Endothelial cell of umbilical vein (primary cell): ENCODE measurements at regions not wholly inside any gene's neighbourhood (a gene's known extent, or its start where the extent isn't known, plus 50 kb on each side); places are given as distances from the start of the nearest gene placed in this dataset.

Experiments used
- BruUV-seq: library from RNA; stranded (reverse); fragments of 400-500 nt; replicated peaks from 2 replicates; lab custom pipeline; 2021; lab: Mats Ljungman, UMichigan
- CTCF ChIA-PET: fragments of 300-600, 350-600 bp; sonication (Branson Sonifier 250); formaldehyde crosslinking; loops from one replicate; lab custom pipeline; 2021; ENCODE audit warnings: antibody characterized with exemption, inconsistent platforms; lab: Charles Lee
- POLR2A ChIA-PET: fragments of 300-600, 350-600 bp; sonication (Branson Sonifier 250); formaldehyde crosslinking; loops from one replicate; lab custom pipeline; 2021; ENCODE audit warnings: antibody characterized with exemption, inconsistent platforms; lab: Charles Lee
- DNase-seq: peaks from one replicate; pipeline ENCODE4 v3.0.0-alpha.2; 2011; ENCODE audit warnings: low read depth, low spot score
- FAIRE-seq: peaks from 2 replicates; lab custom pipeline; 2011; peaks lifted over from hg19 to GRCh38; lab: Jason Lieb, UNC
- H2AFZ ChIP-seq: 2 replicates; pipeline ENCODE4 v1.6.0; 2012; ENCODE audit warnings: low read depth, low read length, control low read depth, inconsistent platforms
- H3K27ac ChIP-seq: 2 replicates; pipeline ENCODE4 v1.5.1; 2011; ENCODE audit warnings: low read depth, mild to moderate bottlenecking, control low read depth, low read length, moderate library complexity; ENCODE audit not compliant: insufficient read depth
- H3K27me3 ChIP-seq, 2 experiments: 2 replicates each; pipeline versions ENCODE4 v1.6.0 to v1.6.1; 2011; ENCODE audit warnings: low read length in 2 of 2, mixed read lengths in 1 of 2; ENCODE audit not compliant: control insufficient read depth in 2 of 2, insufficient read depth in 2 of 2
- H3K36me3 ChIP-seq, 2 experiments: 2 replicates in 1 of 2; 3 replicates in 1 of 2; pipeline ENCODE4 v1.5.1; 2011; ENCODE audit warnings: low read length in 2 of 2, mild to moderate bottlenecking in 1 of 2, moderate library complexity in 1 of 2; ENCODE audit not compliant: control insufficient read depth in 2 of 2, insufficient read depth in 2 of 2; ENCODE audit errors: extremely low read depth in 1 of 2
- H3K4me1 ChIP-seq: 3 replicates; pipeline ENCODE4 v1.5.1; 2011; ENCODE audit warnings: mild to moderate bottlenecking, low read length; ENCODE audit not compliant: control insufficient read depth, insufficient read depth; ENCODE audit errors: extremely low read depth
- H3K4me2 ChIP-seq: 2 replicates; pipeline ENCODE4 v1.6.1; 2011; ENCODE audit warnings: low read length, control low read depth, mixed read lengths; ENCODE audit not compliant: insufficient read depth
- H3K4me3 ChIP-seq, 3 experiments: fragments of 200-600 bp in 1 of 3; sonication (generic), shearing (Covaris generic) in 1 of 3; replicated peaks in 1 of 3; 2 replicates each; pipeline ENCODE4 v1.5.1; 2011 to 2016; ENCODE audit warnings: control low read depth in 3 of 3, low read length in 3 of 3, mild to moderate bottlenecking in 2 of 3, inconsistent platforms in 1 of 3, low read depth in 1 of 3, moderate library complexity in 1 of 3; ENCODE audit not compliant: insufficient read depth in 1 of 3
- H3K79me2 ChIP-seq: 2 replicates; pipeline ENCODE4 v1.6.0; 2012; ENCODE audit warnings: low read length, inconsistent platforms; ENCODE audit not compliant: control insufficient read depth, insufficient read depth
- H3K9ac ChIP-seq: replicated peaks from 2 replicates; pipeline ENCODE3; 2011; ENCODE audit warnings: low read length, control low read depth; ENCODE audit not compliant: insufficient read depth; ENCODE audit errors: extremely low read depth
- H3K9me1 ChIP-seq: replicated peaks from 3 replicates; pipeline ENCODE4 v1.6.0; 2011; ENCODE audit warnings: mild to moderate bottlenecking, low read length; ENCODE audit not compliant: control insufficient read depth, insufficient read depth; ENCODE audit errors: extremely low read depth
- H3K9me3 ChIP-seq: replicated peaks from 2 replicates; pipeline ENCODE4 v1.5.1; 2012; ENCODE audit warnings: low read length, inconsistent platforms; ENCODE audit not compliant: control insufficient read depth, insufficient read depth
- H4K20me1 ChIP-seq: replicated peaks from 2 replicates; pipeline ENCODE3; 2011; ENCODE audit warnings: mild to moderate bottlenecking, low read length; ENCODE audit not compliant: control insufficient read depth, insufficient read depth; ENCODE audit errors: extremely low read depth
- CTCF ChIP-seq, 2 donors: IDR thresholded peaks; 1 replicate in 1 of 2; 2 replicates in 1 of 2; pipeline ENCODE4 v1.5.1; 2011; ENCODE audit warnings: low read length in 2 of 2, mild to moderate bottlenecking in 2 of 2, moderate library complexity in 2 of 2, control low read depth in 1 of 2, inconsistent platforms in 1 of 2, low read depth in 1 of 2; ENCODE audit not compliant: insufficient read depth in 1 of 2; ENCODE audit errors: extremely low read depth in 1 of 2
- FOS ChIP-seq: IDR thresholded peaks from 2 replicates; pipeline ENCODE4 v1.6.1; 2011; ENCODE audit warnings: mild to moderate bottlenecking, low read length, moderate library complexity, borderline replicate concordance; ENCODE audit not compliant: insufficient read depth
- GATA2 ChIP-seq: IDR thresholded peaks from 2 replicates; pipeline ENCODE4 v1.7.0; 2011; ENCODE audit warnings: low read depth, mild to moderate bottlenecking, moderate library complexity, mixed read lengths, low read length; ENCODE audit not compliant: insufficient read length, insufficient read depth
- JUN ChIP-seq: IDR thresholded peaks from 2 replicates; pipeline ENCODE4 v1.6.1; 2011; ENCODE audit warnings: borderline replicate concordance, low read depth; ENCODE audit not compliant: insufficient read length, insufficient read depth
- MAX ChIP-seq: IDR thresholded peaks from 2 replicates; pipeline ENCODE4 v1.6.1; 2011; ENCODE audit not compliant: insufficient read depth, insufficient read length
- MYC ChIP-seq: IDR thresholded peaks from one replicate; pipeline ENCODE4 v1.6.1; 2011; ENCODE audit warnings: mild to moderate bottlenecking, low read depth, low read length
- POLR2A ChIP-seq: IDR thresholded peaks from 2 replicates; pipeline ENCODE4 v1.6.1; 2012; ENCODE audit warnings: low read depth, mild to moderate bottlenecking, control low read depth, low read length
- dilution Hi-C: fragments of 300-500 bp; cut with MboI; formaldehyde crosslinking; loops from one replicate; pipeline ENCODE4 v1.15.0; 2019; ENCODE audit warnings: low sequenced_read_pairs; ENCODE audit not compliant: extremely low pct_ligation_motif_present
- intact Hi-C: fragments of 100-400 bp; cut with micrococcal nuclease; formaldehyde crosslinking; loops from one replicate; pipeline ENCODE4 v1.10.0; 2022

- no TSS peak for BruUV-seq
- Histone ChIP-seq H4K20me1 (no peaks in the 10 kb centered on the region), H3K27ac (no peak overlapping the region), H3K27me3 (peaks cover 9 to 19% of the 10 kb centered on the region in 2 experiments), H2AFZ (no peak overlapping the region), H3K4me2 (no peak overlapping the region), H3K9me3 (no peaks in the 10 kb centered on the region), H3K36me3 (no peaks in the 10 kb centered on the region), H3K4me1 (no peaks in the 10 kb centered on the region), H3K9me1 (no peaks in the 10 kb centered on the region), H3K4me3 (no peak overlapping the region), H3K9ac (no peak overlapping the region), H3K79me2 (no peaks in the 10 kb centered on the region)
- FAIRE-seq: peak; percentile 79
- TF ChIP-seq MYC: no peak
- no peak for TF ChIP-seq FOS
- no peak for TF ChIP-seq MAX
- TF ChIP-seq CTCF (IDR thresholded peaks at IDR 0.05; ENCODE audit: extremely low read depth in 1 of 2, insufficient read depth in 1 of 2, low read depth in 1 of 2, low read length in 2 of 2): peak; percentile 26 to 32
- TF ChIP-seq GATA2: no peak
- TF ChIP-seq JUN: no peak
- TF ChIP-seq POLR2A: no peak
- ChIA-PET POLR2A (no interaction called here), CTCF (interaction anchor here (0.7 to 6.1 kb wide), 83 partner anchors 8 to 1881 kb away, joined by 3 to 447 read pairs (median 4); partner anchors contain the start of genes LSM6 and TTC29)
- dilution Hi-C loops: no loop called here
- peak; percentile 63 for DNase-seq
- intact Hi-C loops: loop anchor here (1.0 to 10.0 kb wide), 4 partner anchors 78 to 1002 kb away; no protein-coding TSS in a partner anchor
Observed at GRCh38 chr4:147096667-147097604, 151.3 kb upstream of the TTC29 start.
